ENCODE measurements at regions not wholly inside any gene's neighbourhood (a gene's known extent, or its start where the extent isn't known, plus 50 kb on each side); places are given as distances from the start of the nearest gene placed in this dataset.
"Not testable (repeated sequence)": the region's sequence is repeated elsewhere in the genome, so short reads cannot be mapped to it uniquely, and the experiment has no call there.

- DNase-seq (ENCODE audit: low read depth) = no peak
Observed at GRCh38 chr17:31679667-31680066, 179.4 kb downstream of the COPRS start.

DNA sequence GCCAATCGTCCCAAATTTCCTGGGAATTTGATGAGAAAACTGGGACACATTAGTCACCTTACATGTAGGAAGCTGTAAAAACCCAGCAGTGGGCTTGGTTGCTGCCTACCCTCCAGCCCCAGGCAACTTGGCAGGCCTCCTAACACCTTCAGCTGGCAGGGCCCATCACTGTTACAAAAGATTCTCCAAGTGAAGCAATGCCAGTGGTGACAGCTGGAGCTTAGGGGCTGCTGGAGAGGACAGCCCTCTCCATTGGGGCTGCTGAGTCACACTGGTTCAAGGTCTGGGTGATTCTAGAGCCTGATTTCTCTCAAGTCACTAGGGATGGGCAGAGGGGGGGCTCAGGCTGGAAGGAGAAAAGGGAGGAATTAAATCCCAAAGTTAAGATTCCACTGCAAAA is 180.6 kb downstream of the COPRS start:
- no peak for DNase-seq (ENCODE audit: low read depth)

GRCh38 chr17:31677681-31678080 is 181.4 kb downstream of the COPRS start:
- DNase-seq (ENCODE audit: low read depth) = no peak

DNA sequence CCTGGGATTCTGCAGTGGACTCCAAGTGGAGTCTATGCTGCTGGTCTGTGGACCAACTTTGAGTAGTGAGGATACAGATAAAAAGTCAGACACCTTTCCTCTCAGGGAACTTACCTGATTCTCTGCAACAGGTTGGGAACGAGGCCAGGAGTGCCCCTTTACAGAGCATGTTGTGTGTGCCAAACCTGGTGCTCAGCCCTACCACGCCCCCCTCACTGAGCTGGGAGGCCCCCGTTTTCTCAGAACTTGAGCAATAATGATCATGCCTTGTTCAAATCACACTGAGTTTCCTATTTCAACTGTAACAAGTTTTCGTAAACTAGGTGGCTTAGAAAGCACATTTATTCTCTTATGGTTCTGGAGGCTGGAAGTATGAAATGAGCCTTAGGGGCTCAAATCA is 182.0 kb downstream of the COPRS start:
- no peak for DNase-seq (ENCODE audit: low read depth)

- DNase-seq (ENCODE audit: low read depth) = not testable (repeated sequence)
Observed at GRCh38 chr17:31675392-31675791, 183.7 kb downstream of the COPRS start.

DNA sequence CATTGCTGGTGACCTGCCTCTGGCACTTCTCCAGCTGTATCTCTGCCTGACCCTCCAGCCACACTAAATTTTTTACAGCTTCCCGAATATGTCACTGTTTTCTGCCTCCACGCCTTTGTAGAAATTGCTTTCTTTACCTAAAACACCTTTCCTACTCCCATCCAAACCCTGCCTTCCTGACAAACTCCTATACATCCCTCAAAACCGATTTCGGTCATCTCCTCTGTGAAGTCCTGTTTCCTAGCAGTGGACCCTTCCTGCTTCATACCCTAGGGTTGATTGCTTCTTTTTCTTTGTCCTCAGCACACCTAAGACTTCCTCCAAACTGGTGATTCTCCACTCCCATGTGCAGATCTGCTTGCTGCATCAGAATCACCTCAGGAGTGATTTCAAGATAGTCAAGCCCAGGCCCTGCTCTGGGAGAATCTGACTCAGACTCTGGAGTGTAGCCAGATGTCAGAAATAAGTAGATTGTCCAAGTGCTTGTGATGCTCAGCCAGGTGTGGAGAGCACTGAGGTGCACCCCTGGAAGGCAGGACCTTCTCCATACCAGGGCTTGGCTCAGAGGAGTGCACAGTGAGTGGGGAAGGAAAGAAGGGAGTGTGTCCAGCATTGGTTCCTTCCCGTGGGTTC is 184.2 kb downstream of the COPRS start:
- peak; percentile 42 for DNase-seq (ENCODE audit: low read depth)

DNA sequence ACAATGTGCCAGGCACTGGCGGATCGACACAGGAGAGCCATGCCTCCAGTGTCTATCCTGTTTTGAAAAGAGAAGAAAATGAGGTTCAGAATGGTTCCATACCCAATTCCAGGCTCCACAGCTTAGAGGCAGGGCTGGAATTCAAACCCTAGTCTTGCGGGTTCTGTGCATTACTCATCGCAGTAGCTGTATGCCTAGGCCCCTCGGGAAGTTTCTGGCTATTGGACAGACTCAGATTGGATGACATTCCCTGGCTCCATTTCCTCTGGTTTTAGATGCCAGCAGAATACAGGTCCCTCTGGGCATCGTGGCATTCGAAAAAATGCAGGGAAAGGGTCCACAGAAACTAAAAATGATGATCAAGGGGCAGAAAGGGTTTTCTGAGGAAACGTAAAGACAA is 184.7 kb downstream of the COPRS start:
- peak; percentile 59 for DNase-seq (ENCODE audit: low read depth)

- no peak for DNase-seq (ENCODE audit: low read depth)
Observed at GRCh38 chr17:31673076-31673475, 186.0 kb downstream of the COPRS start.

DNA sequence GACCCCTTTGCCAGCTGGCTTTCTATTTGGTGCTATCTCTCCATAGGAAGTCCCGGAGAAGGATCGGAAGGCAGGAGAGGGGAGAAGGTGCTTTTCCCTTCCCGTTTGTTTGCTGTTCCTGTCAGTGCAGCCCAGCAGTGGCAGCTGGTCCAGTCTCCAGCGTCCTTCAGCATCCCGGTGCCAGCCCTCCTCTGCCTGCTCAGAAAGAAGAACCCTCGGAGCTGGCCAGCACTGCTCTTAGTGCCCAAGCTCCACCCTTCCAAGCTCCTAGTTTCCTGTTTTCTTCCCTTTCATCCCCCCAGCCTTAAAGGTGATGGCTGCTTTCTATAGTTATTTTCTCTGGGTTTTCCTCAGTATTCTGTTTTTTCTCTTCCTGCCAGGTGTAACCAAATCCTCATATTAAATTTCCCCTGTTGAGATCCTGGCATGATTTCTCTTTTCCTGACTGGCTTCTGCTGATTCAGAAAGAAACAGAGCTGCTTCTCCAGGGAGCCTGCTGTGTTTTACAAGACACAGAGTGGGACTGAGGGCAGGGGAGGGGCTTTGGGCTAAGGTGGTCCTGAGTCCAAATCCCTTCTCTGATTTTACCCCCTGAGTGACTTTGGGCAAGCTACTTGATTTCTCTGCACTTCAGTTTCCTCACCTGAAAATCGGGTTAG is 186.8 kb downstream of the COPRS start:
- DNase-seq (ENCODE audit: low read depth) = no peak

DNA sequence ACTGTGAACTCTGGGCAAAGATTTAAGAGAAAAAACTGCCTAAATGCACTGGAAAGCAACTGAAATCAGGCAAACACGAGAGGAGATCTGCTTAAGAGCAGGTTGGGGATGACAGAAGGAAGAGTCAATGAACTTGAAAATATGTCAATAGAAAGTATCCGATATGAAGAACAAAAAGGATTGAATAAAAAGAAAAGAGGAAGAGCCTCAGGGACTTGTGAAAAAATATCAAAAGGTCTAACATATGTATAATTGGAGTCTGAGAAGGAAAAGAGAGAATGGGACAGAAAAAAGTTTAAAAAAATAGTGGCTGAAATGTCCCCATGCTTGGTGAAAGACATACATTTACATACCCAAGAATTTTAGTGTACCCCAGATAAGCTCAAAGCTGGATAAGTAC is 195.5 kb downstream of the COPRS start:
- no peak for DNase-seq (ENCODE audit: low read depth)

GRCh38 chr17:31660684-31661083 is 198.4 kb downstream of the COPRS start:
- DNase-seq (ENCODE audit: low read depth) = no peak

- no peak for DNase-seq (ENCODE audit: low read depth)
Observed at GRCh38 chr17:31657876-31658275, 201.2 kb downstream of the COPRS start.

- DNase-seq (ENCODE audit: low read depth) = peak; percentile 51
Observed at GRCh38 chr17:31654936-31655335, 204.1 kb downstream of the COPRS start.

DNA sequence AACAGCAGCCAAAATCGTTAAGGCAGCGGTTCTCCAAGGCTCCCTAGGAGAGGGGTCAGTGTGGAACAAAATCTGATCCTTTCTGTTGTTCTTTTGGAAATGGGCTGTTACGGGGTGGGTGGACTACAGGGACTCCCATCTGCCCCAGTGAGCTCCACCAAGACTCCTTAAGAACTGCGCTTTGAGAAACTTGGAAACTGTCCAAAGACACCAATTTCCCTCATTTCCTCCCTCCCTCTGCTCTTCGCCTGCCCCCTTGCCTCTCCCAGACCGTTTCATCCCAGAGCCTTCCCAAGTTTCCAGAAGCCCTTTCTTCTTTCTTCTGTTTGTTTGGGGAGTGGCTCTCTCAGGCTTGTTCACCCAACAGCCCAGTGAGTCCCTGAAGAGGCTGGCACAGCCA is 205.4 kb downstream of the COPRS start:
- no peak for DNase-seq (ENCODE audit: low read depth)

DNA sequence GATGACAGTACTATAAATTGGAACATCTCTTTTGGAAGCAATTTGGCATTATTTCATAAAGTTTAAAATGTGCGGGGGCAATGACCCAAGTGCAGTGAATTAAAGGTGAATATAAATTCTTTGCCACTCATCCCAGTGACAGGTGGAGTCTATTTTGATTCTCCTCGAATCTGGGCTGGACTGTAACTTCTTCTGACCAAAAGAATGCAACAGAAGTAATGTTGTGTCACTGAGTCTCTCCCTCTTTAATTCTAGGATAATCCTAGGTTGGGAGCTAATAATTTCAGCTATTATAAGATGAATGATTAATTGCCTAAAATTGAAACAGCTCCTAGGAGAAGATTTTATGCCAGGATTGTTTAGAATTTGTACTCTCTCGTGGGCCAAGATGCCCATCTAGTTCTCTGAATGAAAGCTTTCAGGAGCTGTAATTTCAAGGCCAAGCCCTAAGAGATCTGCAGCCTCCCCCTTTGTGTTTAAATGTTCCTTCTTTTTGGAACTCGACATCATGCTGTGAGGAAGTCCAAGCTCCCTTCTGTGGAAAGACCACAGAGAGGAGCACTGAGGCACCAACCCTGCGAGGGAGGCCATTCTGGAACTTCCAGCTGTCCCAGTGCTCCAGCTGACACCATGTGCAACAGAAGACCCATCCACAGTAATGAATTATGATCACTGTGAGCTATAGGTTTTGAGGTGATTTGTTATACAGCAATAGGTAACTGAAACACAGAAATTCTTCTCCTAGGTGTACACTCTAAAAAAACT is 208.1 kb downstream of the COPRS start:
- no peak for DNase-seq (ENCODE audit: low read depth)

DNA sequence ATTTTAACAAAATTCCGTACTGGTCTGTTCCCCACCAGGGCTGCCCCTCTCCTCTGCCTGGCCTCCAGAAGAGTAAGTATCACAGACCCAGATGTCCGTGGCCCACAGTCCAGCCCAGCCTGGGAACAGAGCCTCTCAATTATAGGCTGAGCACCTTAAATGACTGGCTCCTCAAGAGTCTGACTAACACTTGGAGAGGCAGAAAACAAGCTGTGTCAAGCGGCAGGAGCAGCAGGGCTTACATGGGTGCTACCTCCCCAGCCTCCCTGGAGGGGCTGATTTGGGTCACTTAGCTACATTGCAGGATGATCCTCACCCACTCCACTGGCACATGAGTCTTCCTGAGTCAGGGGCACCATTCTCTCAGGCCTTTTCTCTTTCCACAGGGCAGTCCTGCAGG is 209.7 kb downstream of the COPRS start:
- no peak for DNase-seq (ENCODE audit: low read depth)

DNA sequence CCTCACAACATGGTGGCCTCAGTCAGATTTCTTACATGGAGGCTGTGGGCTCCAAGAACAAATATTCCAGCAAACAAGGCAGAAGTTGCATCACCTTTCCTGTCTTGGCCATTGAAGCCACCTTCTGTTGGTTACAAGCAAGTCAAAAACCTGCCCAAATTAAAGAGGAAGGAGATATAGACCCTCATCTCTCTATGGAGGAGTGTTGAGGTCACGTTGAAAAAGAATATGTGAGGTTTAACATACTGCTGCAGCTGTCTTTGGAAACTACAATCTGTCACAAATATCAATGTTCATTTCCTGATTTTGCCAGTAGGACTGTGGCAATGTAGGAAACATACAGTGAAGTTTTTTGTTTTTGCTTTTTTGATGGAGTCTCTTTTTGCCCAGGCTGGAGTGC is 211.4 kb downstream of the COPRS start:
- DNase-seq (ENCODE audit: low read depth) = no peak

DNA sequence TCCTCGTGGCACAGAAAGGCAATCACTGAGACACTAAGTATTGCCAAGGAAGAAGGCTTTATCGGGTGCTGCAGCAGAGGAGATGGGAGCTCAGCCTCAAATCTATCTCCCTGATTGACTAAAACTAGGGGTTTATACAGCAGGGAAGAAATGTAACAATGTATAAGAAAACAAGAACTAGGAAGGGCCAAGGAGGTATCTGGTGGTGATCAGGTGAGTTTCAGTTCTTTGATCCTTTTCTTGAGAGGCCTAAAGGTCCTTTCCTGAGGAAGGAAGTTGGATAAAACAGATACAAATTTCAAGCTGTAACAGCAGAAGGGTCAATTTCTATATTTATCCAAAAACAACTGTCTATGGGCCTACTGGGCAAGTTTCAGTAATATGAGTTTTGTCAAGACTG is 212.4 kb downstream of the COPRS start:
- DNase-seq (ENCODE audit: low read depth) = no peak

DNA sequence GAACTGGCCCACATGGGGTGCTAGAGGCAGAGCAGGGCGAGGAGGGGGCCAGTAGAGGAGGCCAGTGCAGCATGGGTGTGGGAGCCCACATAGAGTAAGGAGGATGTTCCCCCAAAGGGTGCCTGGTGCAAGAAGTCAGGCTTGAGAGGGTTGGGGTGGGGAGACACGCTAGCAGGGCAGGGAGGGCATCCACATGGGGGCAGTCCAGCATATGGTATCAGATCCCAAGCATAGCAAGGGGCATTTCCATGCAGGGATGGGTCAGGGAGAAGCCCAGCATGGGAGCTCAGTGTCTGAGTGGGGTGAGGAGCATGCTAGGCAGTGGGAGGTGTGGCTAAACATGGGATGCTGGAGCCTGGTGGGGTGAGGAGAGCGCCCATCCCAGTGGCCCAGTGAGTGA is 213.7 kb downstream of the COPRS start:
- no peak for DNase-seq (ENCODE audit: low read depth)

DNA sequence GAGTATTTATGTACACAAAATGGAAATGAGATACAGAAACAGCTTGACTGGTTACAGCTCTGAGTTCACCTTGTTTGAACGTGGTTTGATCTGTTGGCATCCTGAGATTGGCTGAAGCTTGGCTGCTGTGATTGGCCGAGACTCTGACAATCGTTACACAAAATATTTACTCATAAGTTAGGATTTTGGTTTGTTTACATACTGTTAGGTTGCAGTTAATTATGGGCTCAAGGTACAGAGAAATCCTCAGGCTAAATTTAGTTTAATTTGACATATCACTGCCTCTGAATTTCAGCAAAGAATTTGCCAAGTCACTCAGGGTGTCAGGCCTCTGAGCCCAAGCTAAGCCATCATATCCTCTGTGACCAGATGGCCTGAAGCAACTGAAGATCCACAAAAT is 227.3 kb downstream of the COPRS start:
- no peak for DNase-seq (ENCODE audit: low read depth)

DNA sequence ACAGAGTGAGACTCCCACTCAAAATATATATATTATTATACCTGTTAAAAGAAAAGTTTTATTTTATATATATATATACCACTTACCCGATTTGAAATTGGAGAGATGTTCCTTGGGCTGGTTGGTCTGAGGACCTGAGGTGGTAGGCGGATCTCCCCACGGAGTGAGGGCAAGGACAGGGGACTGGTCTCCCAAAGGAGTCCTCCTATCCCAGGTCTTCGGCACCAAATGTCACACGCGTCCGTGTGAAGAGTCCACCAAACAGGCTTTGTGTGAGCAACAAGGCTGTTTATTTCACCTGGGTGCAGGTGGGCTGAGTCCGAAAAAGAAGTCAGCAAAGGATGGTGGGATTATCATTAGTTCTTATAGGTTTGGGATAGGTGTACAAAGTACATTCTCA is 228.2 kb downstream of the COPRS start:
- DNase-seq (ENCODE audit: low read depth) = not testable (repeated sequence)

DNA sequence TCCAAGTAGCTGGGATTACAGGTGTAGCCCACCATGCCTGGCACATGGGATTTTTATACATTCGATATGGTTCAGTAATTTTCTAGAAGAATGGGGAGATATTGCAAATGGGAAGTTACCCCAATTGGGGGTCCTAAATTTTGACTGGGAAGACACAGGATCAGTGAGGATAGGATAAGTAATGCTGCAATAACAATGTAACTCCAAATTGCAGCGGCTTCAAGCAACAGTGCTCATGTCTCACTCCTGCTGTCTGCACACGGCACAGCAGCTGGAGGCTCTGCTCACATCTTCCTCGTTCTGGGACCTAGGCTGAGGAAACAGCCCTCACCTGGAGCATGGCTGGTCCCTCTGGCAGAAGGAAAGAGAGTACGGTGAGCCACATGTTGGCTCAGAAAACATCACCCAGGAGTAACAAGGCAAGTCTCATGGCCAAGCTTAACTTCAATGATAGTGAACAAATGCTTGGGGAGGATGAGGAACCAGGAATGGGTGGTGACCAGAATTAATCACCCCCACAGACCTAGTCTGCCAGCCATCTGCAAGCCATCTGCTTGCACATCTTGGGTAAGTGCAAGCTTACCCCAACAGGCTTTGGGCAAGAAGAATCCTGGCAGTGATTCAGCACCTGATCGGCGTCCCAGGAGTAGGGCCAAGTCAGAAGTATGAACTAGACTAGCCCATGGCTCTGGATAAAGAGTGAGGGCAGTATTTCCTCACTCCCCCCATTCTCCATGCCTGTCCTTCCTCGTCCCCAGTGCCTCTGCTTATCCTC is 229.2 kb downstream of the COPRS start:
- no peak for DNase-seq (ENCODE audit: low read depth)

Data from HT1080 (cell line).